Activated T-cell treated with anti-CD3 and anti-CD28 coated beads, Interleukin-2, amount 50 U/mL, for 4 hours (primary cell): ENCODE measurements at regions not wholly inside any gene's neighbourhood (a gene's known extent, or its start where the extent isn't known, plus 50 kb on each side); places are given as distances from the start of the nearest gene placed in this dataset.

Experiments used
- ATAC-seq, 2 donors: fragments of 200-7000 bp; cut with Tn5 transposase; one replicate each; pipeline ENCODE4 v1.10.0; 2021
- DNase-seq: peaks from one replicate; pipeline ENCODE4 v3.0.0-alpha.2; 2020
- H3K27me3 Mint-ChIP-seq: one replicate; pipeline ENCODE4 v1.8.0; 2021; ENCODE audit warnings: low read depth, mixed read lengths
- H3K36me3 Mint-ChIP-seq: one replicate; pipeline ENCODE4 v1.8.0; 2022; ENCODE audit warnings: mixed read lengths; ENCODE audit not compliant: insufficient read depth
- H3K4me1 Mint-ChIP-seq: one replicate; pipeline ENCODE4 v1.8.0; 2021; ENCODE audit warnings: low read depth, mixed read lengths
- H3K4me3 Mint-ChIP-seq: one replicate; pipeline ENCODE4 v1.8.0; 2021; ENCODE audit warnings: mild to moderate bottlenecking, moderate library complexity, mixed read lengths
- H3K9me3 Mint-ChIP-seq: one replicate; pipeline ENCODE4 v1.8.0; 2021; ENCODE audit warnings: mixed read lengths

DNA sequence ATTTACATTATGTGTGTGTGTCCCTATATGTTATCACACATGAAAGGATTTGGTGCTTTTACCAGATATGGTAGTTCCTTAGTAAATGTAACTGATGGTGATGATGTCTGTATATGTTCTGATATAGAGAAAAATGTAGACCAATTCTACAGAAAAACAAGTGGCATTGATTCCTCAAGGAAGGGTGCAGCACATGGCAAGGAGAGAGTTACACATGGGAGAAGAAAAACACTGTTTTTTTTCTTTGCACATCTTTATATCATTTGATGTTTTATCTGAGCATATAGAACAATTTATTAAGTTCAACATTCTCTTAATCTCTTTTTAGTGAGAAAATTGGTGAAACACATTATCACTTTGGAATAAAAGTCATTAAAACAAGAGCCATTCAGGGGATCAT is 535.0 kb upstream of the KLF4 start:
- ATAC-seq (no peak), DNase-seq (no peak)
- H3K36me3 Mint-ChIP-seq, result no peaks in the 10 kb centered on the region
- H3K9me3 Mint-ChIP-seq, result peaks cover 3% of the 10 kb centered on the region
- H3K27me3 Mint-ChIP-seq, result no peaks in the 10 kb centered on the region
- no peaks in the 10 kb centered on the region for H3K4me1 Mint-ChIP-seq
- H3K4me3 Mint-ChIP-seq, result no peak overlapping the region

DNA sequence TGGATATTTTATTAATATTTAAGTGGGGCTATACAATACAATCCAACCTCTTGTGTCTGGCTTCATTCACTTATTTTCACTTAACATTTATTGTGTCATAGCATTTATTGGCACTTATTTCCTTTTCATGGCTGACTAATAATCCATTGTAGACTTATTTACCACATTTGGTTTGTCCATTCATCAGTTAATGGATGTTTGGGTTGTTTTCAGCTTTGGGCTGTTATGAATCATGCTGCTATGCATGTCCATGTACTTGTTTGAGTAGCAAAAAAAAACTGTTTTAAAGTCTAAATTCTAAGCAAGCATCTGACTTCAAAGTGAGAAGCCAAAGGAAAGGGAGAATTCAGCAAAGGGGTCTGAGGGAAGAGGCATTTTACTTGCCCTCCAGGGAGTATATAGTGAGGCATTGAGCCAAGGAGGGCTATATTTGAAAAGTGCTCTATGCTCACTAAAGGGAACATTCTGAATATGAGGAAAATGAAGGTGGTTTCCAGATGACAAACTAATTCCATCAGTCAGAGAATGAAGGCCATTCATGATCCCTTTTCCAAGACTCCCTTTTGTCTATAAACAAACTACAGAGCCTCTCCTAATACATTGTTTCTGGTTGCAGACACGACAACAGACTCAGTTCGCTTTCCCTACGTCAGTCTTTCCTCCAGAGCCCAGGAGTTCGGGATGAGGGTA is 532.8 kb upstream of the KLF4 start:
- no peak for ATAC-seq
- Mint-ChIP-seq H3K36me3 (no peaks in the 10 kb centered on the region), H3K4me1 (no peaks in the 10 kb centered on the region), H3K4me3 (no peak overlapping the region), H3K9me3 (peaks cover 3% of the 10 kb centered on the region), H3K27me3 (no peaks in the 10 kb centered on the region)
- DNase-seq, result no peak

DNA sequence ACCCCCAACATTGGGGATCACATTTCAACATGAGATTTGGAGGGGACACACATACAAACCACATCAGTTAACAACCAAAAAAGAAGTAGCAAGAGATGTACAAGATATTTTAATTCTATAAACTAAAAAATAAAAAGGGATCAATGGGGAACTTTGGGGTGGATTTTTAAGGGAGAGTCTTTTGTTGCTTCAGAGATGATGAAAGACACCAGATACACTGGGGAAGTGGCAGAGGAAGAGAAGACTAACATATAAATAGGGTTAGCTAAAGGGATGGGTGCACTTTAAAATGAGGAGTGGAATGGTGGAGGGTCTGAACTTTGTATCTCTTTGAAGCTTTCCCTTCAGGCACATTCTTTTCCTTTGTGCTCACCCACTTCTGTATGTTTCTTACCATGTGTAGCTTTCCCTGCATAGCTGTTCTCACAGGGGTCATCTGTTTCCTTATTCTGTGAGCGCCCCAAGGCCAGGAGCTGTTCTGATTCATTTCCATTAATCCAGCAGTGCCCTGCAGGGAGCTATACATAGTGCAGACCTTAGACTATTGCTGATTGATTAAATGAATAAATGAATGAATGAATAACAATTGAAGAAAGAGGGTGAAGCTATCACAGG is 531.6 kb upstream of the KLF4 start:
- no peak for ATAC-seq
- no peak for DNase-seq
- no peaks in the 10 kb centered on the region for H3K36me3 Mint-ChIP-seq
- H3K27me3 Mint-ChIP-seq, result no peaks in the 10 kb centered on the region
- H3K4me3 Mint-ChIP-seq, result no peak overlapping the region
- H3K9me3 Mint-ChIP-seq, result peaks cover 8% of the 10 kb centered on the region
- H3K4me1 Mint-ChIP-seq, result no peaks in the 10 kb centered on the region

DNA sequence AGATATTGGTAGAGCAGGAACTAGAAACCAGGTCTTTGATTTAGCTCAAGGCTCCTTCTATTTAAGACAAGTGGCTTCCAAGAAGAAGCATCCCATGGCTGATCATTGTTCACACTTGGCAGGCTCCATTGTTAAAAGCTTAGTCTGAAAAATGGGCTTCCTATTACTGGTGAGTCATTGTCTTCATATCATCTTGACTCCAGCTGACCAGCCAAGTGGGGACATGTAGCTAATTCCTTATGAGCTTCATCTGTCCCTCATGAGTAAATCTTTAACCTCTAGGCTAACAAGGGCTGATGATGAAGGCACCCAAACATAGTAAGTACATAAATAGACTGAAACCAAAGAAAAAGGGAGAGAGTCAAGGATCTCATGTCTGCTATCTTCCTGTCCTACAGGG is 530.3 kb upstream of the KLF4 start:
- Mint-ChIP-seq H3K4me1 (no peaks in the 10 kb centered on the region), H3K4me3 (no peak overlapping the region), H3K36me3 (no peaks in the 10 kb centered on the region), H3K9me3 (peaks cover 8% of the 10 kb centered on the region), H3K27me3 (no peaks in the 10 kb centered on the region)
- DNase-seq, result no peak
- ATAC-seq, result no peak

DNA sequence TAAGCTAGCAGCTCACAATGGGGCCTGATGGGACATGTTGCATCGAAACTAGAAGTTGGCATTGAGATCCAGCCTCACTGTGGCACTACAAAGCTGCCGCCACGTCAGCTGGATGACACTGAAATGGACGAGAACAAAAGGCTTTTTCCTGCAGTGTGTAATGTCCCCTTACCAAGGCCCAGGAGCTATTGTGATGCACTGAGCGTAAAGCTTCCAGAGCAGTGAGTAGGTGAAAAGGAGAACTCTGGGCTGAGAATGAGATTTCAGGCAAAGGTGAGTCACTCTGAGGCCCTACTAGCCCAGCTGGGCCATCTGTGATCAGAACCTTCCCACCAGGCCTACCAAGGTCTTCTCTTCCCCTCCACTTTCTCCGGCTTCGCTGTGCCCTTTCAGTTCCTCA is 528.1 kb upstream of the KLF4 start:
- H3K4me3 Mint-ChIP-seq, result no peak overlapping the region
- DNase-seq, result no peak
- ATAC-seq, result no peak
- no peaks in the 10 kb centered on the region for H3K27me3 Mint-ChIP-seq
- H3K9me3 Mint-ChIP-seq, result peaks cover 8% of the 10 kb centered on the region
- no peaks in the 10 kb centered on the region for H3K4me1 Mint-ChIP-seq
- H3K36me3 Mint-ChIP-seq, result no peaks in the 10 kb centered on the region

DNA sequence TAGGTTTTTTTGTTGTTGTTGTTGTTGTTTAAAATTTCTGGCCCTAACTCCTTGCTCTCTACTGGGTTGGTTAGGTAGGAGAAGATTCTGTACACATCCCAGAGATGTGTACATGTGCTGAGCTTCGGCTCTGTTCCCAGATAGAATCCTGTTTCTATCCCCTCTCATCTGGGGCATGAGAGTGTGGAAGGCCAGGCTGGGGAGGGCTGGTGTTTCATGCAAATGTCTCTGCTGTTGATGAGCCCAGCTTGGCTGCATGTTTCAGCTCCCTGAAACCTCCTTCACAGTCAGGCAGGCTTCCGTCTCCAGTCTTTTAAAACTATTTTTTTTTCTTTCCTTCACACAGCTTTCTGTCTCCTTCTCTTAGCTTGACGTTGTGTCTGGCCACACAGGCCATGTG is 526.9 kb upstream of the KLF4 start:
- DNase-seq (no peak), ATAC-seq (no peak)
- Mint-ChIP-seq H3K27me3 (no peaks in the 10 kb centered on the region), H3K36me3 (no peaks in the 10 kb centered on the region), H3K4me1 (no peaks in the 10 kb centered on the region), H3K4me3 (no peak overlapping the region), H3K9me3 (peaks cover 8% of the 10 kb centered on the region)

DNA sequence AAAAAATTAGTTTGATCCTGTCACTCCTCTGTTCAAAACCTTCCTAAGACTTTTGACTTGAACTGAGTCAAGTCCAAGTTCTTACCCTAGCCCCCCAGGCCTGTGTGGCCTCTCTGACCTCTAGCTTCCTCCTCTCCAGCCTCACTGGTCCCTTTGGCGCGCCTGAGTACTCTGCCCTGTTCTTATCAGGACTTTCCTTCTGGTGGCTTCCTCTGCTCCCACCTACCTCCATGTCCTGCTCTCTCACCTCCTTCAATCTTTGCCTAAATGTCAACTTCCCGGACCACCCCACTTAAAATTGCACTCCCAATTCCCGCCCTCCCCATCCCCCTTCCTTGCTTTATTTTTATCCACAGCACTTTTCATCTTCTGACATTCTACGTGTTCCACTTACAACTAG is 526.1 kb upstream of the KLF4 start:
- no peaks in the 10 kb centered on the region for H3K4me1 Mint-ChIP-seq
- no peak overlapping the region for H3K4me3 Mint-ChIP-seq
- ATAC-seq, result no peak
- no peaks in the 10 kb centered on the region for H3K27me3 Mint-ChIP-seq
- H3K36me3 Mint-ChIP-seq, result no peaks in the 10 kb centered on the region
- DNase-seq, result no peak
- peaks cover 8% of the 10 kb centered on the region for H3K9me3 Mint-ChIP-seq

DNA sequence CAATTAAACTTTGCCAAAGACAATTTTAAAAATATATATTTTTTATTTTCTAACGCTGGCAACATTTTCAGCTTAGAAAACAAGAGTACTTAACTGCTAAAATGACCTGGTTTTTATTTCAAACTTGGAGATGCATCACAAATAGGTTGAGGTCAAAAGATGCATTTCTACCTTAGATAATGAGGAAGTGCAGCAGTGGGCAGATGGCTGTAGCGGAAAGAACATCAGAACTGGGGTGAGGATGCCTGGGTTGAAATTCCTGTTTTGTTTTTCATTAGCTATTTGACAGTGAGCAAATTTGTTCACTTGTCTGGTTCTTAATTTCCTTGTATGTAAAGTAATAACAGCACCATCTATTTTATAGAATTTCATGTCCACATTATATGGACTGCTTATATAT is 524.8 kb upstream of the KLF4 start:
- Mint-ChIP-seq H3K9me3 (peaks cover 8% of the 10 kb centered on the region), H3K4me1 (no peaks in the 10 kb centered on the region), H3K4me3 (no peak overlapping the region), H3K27me3 (no peaks in the 10 kb centered on the region), H3K36me3 (no peaks in the 10 kb centered on the region)
- DNase-seq, result no peak
- ATAC-seq, result no peak

DNA sequence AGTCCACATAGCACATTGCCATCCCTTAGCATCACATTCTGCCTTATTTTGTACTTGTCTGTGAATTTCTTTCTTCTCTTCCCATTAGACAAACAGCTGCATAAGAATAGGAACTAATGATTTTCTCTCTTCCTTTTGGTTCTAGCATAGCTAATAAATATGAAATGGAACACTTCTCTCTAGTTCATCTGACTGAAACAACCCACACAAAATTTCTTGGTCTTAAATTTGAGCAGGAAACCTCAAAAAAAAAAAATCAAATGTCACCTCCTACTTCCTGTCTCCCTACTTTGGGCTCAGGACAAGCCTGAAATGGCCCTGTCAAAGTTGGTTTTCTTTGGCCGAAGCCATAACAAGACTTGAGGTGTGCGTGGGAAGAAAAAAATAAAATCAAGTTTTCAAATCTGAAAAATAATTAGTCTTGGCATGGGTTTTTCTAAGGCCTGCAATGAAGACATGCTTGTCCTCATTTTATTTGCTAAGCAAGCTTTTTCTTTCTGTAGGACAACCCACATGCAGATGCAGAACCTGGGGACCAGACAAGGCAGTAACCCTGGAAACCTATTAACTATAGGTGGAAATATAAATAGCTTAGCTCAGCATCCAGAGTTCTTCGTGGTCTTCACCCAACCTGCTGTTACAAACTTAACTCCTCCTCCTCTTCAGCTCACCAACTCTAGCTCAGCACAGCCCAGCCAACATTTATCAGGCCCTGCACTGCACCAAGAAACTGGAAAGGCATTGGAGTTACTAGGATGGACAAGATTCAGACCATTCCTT is 523.5 kb upstream of the KLF4 start:
- H3K9me3 Mint-ChIP-seq, result peaks cover 8% of the 10 kb centered on the region
- no peaks in the 10 kb centered on the region for H3K27me3 Mint-ChIP-seq
- DNase-seq (no peak), ATAC-seq (no peak)
- H3K36me3 Mint-ChIP-seq, result no peaks in the 10 kb centered on the region
- no peaks in the 10 kb centered on the region for H3K4me1 Mint-ChIP-seq
- no peak overlapping the region for H3K4me3 Mint-ChIP-seq

DNA sequence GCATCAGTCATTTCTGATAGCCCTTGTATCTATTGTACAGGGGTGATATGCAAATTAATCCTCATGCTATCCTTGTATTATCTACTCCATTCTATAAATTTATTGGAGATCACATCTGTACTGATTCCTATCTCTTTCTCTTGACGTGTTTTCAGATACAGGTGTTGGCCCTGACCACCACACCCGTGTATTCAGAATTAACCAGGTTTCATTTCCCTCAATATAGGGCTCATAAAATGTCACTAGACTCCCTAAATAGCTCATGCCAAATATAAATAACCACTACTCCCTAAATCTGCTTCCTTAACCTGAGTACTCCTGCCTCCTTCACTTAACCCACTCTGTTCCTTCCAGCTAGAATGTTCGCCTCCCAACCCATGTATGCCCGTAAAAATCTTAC is 522.8 kb upstream of the KLF4 start:
- no peaks in the 10 kb centered on the region for H3K4me1 Mint-ChIP-seq
- ATAC-seq (no peak), DNase-seq (no peak)
- H3K27me3 Mint-ChIP-seq, result no peaks in the 10 kb centered on the region
- H3K4me3 Mint-ChIP-seq, result no peak overlapping the region
- peaks cover 8% of the 10 kb centered on the region for H3K9me3 Mint-ChIP-seq
- no peaks in the 10 kb centered on the region for H3K36me3 Mint-ChIP-seq

DNA sequence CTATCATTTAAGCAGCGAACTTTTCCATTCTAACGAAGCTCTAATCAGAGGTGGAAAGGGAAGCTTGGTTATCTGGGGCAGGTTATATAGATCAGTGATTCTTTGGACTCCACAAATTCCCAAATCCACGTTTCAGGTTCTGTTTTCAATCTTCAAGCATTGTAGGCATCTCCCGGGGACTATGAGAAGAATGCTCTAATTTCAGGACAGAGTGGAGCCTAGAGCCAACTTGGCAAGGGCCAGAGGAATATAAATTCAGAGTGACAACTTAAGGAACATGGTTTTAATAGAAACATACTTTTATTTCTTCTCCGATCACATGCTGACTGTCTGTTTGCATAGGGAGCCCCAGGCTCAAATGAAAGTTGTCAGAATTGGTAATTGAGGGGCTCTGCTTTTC is 514.0 kb upstream of the KLF4 start:
- H3K36me3 Mint-ChIP-seq, result no peaks in the 10 kb centered on the region
- H3K4me1 Mint-ChIP-seq, result no peaks in the 10 kb centered on the region
- H3K4me3 Mint-ChIP-seq, result no peak overlapping the region

DNA sequence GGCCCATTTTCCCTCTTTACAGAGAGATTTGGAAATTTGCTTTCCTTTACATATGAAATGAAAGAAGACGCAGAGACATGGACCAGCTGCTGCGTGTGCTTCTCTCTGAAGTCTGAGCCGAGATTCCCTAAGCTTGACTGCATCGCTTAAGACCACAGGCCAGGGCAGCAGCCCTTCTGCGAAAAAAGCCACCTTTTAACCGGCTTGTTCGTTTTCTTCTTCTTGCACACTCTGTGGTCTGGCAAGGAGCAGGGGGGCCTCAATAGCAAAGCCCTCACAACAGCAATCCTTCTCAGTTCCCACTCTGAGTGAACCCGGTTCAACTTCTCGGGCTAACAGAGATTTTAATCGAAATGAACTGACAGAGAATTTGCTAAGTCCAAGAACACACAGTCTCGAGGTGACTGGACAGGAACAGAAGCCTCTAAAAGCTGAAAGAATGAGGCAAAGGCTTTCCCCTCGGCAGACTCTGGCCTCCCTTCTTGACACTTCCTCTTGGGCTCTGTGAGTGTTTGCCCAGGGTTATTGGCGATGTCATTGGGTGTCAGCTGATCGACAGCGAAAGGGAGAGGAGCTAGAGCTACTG is 512.9 kb upstream of the KLF4 start:
- ATAC-seq (no peak), DNase-seq (no peak)
- no peaks in the 10 kb centered on the region for H3K4me1 Mint-ChIP-seq
- H3K9me3 Mint-ChIP-seq, result no peaks in the 10 kb centered on the region
- no peaks in the 10 kb centered on the region for H3K27me3 Mint-ChIP-seq
- H3K4me3 Mint-ChIP-seq, result no peak overlapping the region
- no peaks in the 10 kb centered on the region for H3K36me3 Mint-ChIP-seq

More for the DNA sequence above, 514.0 kb upstream of the KLF4 start:
- DNase-seq (no peak), ATAC-seq (no peak)
- H3K9me3 Mint-ChIP-seq, result no peaks in the 10 kb centered on the region
- H3K27me3 Mint-ChIP-seq, result no peaks in the 10 kb centered on the region

DNA sequence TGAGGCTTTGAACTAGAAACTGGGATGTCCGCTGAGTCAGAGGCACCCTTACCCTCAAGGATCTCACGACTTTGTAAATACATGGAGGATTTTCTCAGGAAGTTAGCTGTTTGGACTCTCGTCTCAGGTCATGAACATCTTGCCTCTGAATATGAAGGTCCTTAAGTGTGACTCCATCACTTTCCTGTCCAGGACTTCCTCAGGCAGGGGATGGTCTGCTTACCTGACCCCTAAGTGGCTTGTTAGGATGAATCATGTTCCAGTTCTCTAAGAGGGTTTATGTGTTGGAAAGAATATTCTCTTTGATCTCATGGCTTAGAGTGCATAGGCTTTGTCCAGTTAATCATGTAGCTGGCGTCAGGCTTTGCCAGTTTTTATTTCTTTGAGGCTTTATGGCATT is 511.7 kb upstream of the KLF4 start:
- Mint-ChIP-seq H3K4me3 (no peak overlapping the region), H3K27me3 (no peaks in the 10 kb centered on the region), H3K9me3 (no peaks in the 10 kb centered on the region), H3K4me1 (no peaks in the 10 kb centered on the region), H3K36me3 (no peaks in the 10 kb centered on the region)
- DNase-seq (no peak), ATAC-seq (no peak)

DNA sequence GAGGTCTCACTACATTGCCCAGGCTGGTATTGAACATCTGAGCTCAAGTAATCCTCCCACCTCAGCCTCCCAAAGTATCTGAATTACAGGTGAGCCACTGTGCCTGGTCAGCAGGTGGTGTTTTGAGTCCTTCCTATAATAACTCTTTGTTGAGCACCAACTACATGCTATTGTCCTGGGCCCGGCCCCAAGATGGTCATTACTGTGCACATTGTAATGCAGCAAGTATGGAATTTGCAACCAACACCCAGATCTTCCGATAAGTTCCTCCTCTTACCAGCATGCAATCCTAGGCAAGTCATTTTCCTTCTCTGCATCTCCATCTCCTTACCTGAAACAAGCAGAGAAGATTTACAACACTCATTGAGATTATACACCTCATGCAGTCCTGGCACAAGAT is 510.3 kb upstream of the KLF4 start:
- no peaks in the 10 kb centered on the region for H3K27me3 Mint-ChIP-seq

DNA sequence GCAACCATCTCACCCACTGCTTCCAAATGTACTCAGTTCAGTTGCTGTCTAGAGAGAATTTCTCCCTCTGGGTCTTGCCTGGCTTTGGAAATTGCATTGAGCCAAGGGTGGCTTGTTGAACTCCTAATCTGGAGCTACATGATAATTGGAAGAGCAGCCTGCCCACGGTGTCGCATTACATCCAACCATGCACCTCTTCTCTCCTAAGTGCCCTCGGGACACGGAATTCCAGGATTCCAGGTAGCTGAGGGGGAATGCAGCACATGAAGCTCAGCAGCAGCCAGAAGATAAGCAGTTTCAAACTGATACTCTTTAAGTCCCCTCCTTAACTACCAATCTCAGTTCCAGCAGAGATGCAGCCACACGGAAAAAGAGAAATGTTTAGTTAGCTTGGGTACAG is 509.4 kb upstream of the KLF4 start:
- no peaks in the 10 kb centered on the region for H3K9me3 Mint-ChIP-seq
- ATAC-seq (no peak), DNase-seq (no peak)
- H3K4me1 Mint-ChIP-seq, result no peaks in the 10 kb centered on the region
- no peaks in the 10 kb centered on the region for H3K27me3 Mint-ChIP-seq
- no peak overlapping the region for H3K4me3 Mint-ChIP-seq
- no peaks in the 10 kb centered on the region for H3K36me3 Mint-ChIP-seq

More for the DNA sequence above, 510.3 kb upstream of the KLF4 start:
- H3K9me3 Mint-ChIP-seq, result no peaks in the 10 kb centered on the region
- H3K36me3 Mint-ChIP-seq, result no peaks in the 10 kb centered on the region
- H3K4me1 Mint-ChIP-seq, result no peaks in the 10 kb centered on the region
- DNase-seq (no peak), ATAC-seq (no peak)
- H3K4me3 Mint-ChIP-seq, result no peak overlapping the region
